Activated T-cell treated with anti-CD3 and anti-CD28 coated beads, Interleukin-2, amount 50 U/mL, for 4 hours (primary cell): ENCODE measurements at regions not wholly inside any gene's neighbourhood (a gene's known extent, or its start where the extent isn't known, plus 50 kb on each side); places are given as distances from the start of the nearest gene placed in this dataset.

Experiments used
- ATAC-seq, 2 donors: fragments of 200-7000 bp; cut with Tn5 transposase; one replicate each; pipeline ENCODE4 v1.10.0; 2021
- DNase-seq: peaks from one replicate; pipeline ENCODE4 v3.0.0-alpha.2; 2020
- H3K27me3 Mint-ChIP-seq: one replicate; pipeline ENCODE4 v1.8.0; 2021; ENCODE audit warnings: low read depth, mixed read lengths
- H3K36me3 Mint-ChIP-seq: one replicate; pipeline ENCODE4 v1.8.0; 2022; ENCODE audit warnings: mixed read lengths; ENCODE audit not compliant: insufficient read depth
- H3K4me1 Mint-ChIP-seq: one replicate; pipeline ENCODE4 v1.8.0; 2021; ENCODE audit warnings: low read depth, mixed read lengths
- H3K4me3 Mint-ChIP-seq: one replicate; pipeline ENCODE4 v1.8.0; 2021; ENCODE audit warnings: mild to moderate bottlenecking, moderate library complexity, mixed read lengths
- H3K9me3 Mint-ChIP-seq: one replicate; pipeline ENCODE4 v1.8.0; 2021; ENCODE audit warnings: mixed read lengths

DNA sequence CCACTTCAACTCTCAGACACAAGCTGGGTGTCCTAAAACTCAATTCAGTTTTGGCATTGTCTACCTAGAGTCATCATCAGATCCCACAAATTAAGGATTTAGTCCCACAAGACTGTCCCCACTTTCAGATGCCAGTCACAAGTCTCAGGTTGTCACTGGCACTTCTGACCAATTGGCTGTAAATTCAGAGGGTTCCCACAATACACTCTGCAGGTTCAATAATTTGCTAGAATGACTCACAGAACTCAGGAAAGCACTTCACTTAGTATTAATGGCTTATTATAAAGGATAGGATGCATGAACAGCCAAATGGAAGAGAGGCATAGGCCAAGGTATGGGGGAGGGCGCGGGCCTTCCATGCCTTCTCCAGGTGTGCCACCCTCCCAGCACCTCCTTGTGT lies 209.1 kb downstream of the SREK1 start:
- Mint-ChIP-seq H3K27me3 (peaks cover 14% of the 10 kb centered on the region), H3K36me3 (no peaks in the 10 kb centered on the region), H3K9me3 (no peaks in the 10 kb centered on the region), H3K4me3 (no peak overlapping the region), H3K4me1 (no peaks in the 10 kb centered on the region)
- ATAC-seq (no peak), DNase-seq (no peak)

- Mint-ChIP-seq H3K27me3 (peaks cover 11% of the 10 kb centered on the region), H3K4me1 (no peaks in the 10 kb centered on the region), H3K36me3 (no peaks in the 10 kb centered on the region), H3K9me3 (no peaks in the 10 kb centered on the region), H3K4me3 (no peak overlapping the region)
- DNase-seq, result no peak
- ATAC-seq, result no peak
These were observed 210.3 kb downstream of the SREK1 start for GRCh38 chr5:66354422-66354821.

DNA sequence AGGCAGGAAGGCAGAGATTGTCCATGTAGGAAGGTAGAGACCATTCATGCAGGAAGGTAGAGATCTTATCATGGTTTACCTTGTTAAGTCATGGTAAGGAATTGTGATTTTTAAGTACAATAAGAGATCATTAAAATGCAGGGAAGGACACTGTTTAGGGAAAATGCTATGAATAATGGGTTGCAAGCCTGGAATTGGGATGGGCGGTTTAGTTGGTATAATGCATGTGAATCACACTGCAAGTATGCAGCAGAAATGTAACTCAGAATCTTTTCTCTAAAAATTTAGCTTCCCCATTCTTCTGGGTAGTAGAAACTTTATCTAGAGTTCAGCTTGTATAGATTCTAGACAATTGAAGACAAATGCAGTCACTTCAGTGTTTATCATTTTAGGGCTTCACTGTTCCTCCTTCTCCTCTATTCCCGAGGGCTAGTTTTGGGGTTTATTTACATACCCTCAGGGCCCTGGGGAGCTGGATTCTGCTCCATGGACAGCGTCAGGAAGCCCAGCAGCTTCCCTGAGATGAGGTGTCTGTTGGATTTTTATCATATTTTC lies 212.0 kb downstream of the SREK1 start:
- Mint-ChIP-seq H3K4me1 (no peaks in the 10 kb centered on the region), H3K9me3 (no peaks in the 10 kb centered on the region)

GRCh38 chr5:66358741-66359140 lies 214.6 kb downstream of the SREK1 start:
- no peaks in the 10 kb centered on the region for H3K9me3 Mint-ChIP-seq
- no peaks in the 10 kb centered on the region for H3K36me3 Mint-ChIP-seq
- no peak for ATAC-seq
- H3K4me1 Mint-ChIP-seq, result no peaks in the 10 kb centered on the region
- DNase-seq, result no peak
- peaks cover 10% of the 10 kb centered on the region for H3K27me3 Mint-ChIP-seq
- no peak overlapping the region for H3K4me3 Mint-ChIP-seq

More for the DNA sequence above, 212.0 kb downstream of the SREK1 start:
- Mint-ChIP-seq H3K36me3 (no peaks in the 10 kb centered on the region), H3K27me3 (peaks cover 8% of the 10 kb centered on the region), H3K4me3 (no peak overlapping the region)
- ATAC-seq (no peak), DNase-seq (no peak)

GRCh38 chr5:66361070-66361469 lies 217.0 kb downstream of the SREK1 start:
- peaks cover 9% of the 10 kb centered on the region for H3K27me3 Mint-ChIP-seq
- no peaks in the 10 kb centered on the region for H3K36me3 Mint-ChIP-seq
- no peaks in the 10 kb centered on the region for H3K4me1 Mint-ChIP-seq
- ATAC-seq (no peak), DNase-seq (no peak)
- no peak overlapping the region for H3K4me3 Mint-ChIP-seq
- no peaks in the 10 kb centered on the region for H3K9me3 Mint-ChIP-seq

DNA sequence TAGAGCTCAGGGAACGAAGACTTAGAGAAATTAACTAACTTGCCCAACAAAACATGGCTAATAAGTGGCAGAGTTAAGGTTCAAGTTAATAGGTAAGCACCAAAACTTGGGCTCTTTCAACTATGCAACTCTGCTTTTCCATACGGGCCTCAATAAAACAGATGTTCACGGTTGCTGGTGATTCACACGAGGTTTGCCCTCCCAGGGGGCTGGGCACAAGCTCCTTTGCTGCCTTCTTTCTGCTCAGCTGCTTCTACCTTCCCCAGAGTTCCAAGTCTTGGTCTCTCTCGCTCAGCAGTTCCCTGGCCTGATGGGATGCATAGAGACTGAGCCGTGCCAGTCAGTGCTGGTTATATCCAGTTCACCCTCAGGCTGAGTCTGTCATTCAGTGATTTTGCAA lies 217.9 kb downstream of the SREK1 start:
- no peaks in the 10 kb centered on the region for H3K4me1 Mint-ChIP-seq
- H3K4me3 Mint-ChIP-seq, result no peak overlapping the region
- H3K27me3 Mint-ChIP-seq, result peaks cover 9% of the 10 kb centered on the region
- H3K9me3 Mint-ChIP-seq, result no peaks in the 10 kb centered on the region
- H3K36me3 Mint-ChIP-seq, result no peaks in the 10 kb centered on the region
- DNase-seq (no peak), ATAC-seq (no peak)

- H3K9me3 Mint-ChIP-seq, result no peaks in the 10 kb centered on the region
- peaks cover 9% of the 10 kb centered on the region for H3K27me3 Mint-ChIP-seq
- DNase-seq (no peak), ATAC-seq (no peak)
- H3K4me3 Mint-ChIP-seq, result no peak overlapping the region
- H3K4me1 Mint-ChIP-seq, result no peaks in the 10 kb centered on the region
- H3K36me3 Mint-ChIP-seq, result no peaks in the 10 kb centered on the region
These were observed 218.6 kb downstream of the SREK1 start for GRCh38 chr5:66362687-66363086.

DNA sequence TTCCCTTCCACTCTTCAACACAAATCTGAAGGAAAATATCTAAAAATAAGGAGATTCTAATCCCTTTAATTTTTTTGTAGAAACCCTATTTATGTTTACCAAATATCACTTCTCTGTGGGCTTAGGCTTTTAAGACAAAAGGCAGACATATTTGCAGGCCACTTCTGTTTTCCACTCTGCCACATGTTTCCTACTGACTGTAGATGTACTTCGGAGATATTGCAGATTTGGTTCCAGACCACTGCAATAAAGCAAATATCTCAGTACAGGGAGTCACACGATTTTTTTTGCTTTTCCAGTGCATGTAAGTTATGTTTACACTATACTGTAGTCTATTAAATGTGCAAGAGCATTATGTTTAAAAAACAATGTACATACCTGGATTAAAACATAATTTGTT lies 219.0 kb downstream of the SREK1 start:
- H3K4me1 Mint-ChIP-seq, result no peaks in the 10 kb centered on the region
- no peak overlapping the region for H3K4me3 Mint-ChIP-seq
- H3K36me3 Mint-ChIP-seq, result no peaks in the 10 kb centered on the region
- no peaks in the 10 kb centered on the region for H3K9me3 Mint-ChIP-seq
- ATAC-seq (no peak), DNase-seq (no peak)
- peaks cover 9% of the 10 kb centered on the region for H3K27me3 Mint-ChIP-seq

DNA sequence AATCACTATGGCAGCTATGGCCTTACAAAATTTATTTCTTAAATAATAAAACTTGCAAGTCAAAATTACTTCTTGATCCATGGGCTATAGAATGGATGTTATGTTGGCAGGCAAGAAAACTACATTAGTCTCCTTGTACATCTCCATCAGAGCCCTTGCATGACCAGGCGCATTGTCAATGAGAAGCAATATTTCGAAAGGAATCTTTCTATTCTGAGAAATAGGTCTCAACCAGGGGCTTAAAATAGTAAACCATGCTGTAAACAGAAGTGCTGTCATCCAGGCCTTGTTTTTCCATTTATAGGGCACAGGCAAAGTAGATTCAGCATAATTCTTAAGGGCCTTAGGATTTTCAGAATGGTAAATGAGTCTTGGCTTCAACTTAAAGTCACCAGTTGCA lies 220.1 kb downstream of the SREK1 start:
- DNase-seq (no peak), ATAC-seq (no peak)
- Mint-ChIP-seq H3K27me3 (peaks cover 9% of the 10 kb centered on the region), H3K4me1 (no peaks in the 10 kb centered on the region), H3K9me3 (no peaks in the 10 kb centered on the region), H3K4me3 (no peak overlapping the region), H3K36me3 (no peaks in the 10 kb centered on the region)

GRCh38 chr5:66365981-66366380 lies 221.9 kb downstream of the SREK1 start:
- peaks cover 9% of the 10 kb centered on the region for H3K27me3 Mint-ChIP-seq
- no peak for DNase-seq
- no peak overlapping the region for H3K4me3 Mint-ChIP-seq
- ATAC-seq, result no peak
- H3K9me3 Mint-ChIP-seq, result no peaks in the 10 kb centered on the region
- no peaks in the 10 kb centered on the region for H3K36me3 Mint-ChIP-seq
- no peaks in the 10 kb centered on the region for H3K4me1 Mint-ChIP-seq

- DNase-seq (no peak), ATAC-seq (no peak)
- Mint-ChIP-seq H3K4me3 (no peak overlapping the region), H3K27me3 (peaks cover 6% of the 10 kb centered on the region), H3K36me3 (no peaks in the 10 kb centered on the region), H3K4me1 (no peaks in the 10 kb centered on the region), H3K9me3 (no peaks in the 10 kb centered on the region)
These were observed 223.9 kb downstream of the SREK1 start for GRCh38 chr5:66367814-66368541.

GRCh38 chr5:66368811-66369210 lies 224.7 kb downstream of the SREK1 start:
- Mint-ChIP-seq H3K36me3 (no peaks in the 10 kb centered on the region), H3K4me1 (no peaks in the 10 kb centered on the region), H3K9me3 (no peaks in the 10 kb centered on the region), H3K4me3 (no peak overlapping the region), H3K27me3 (peaks cover 3% of the 10 kb centered on the region)
- DNase-seq, result no peak
- ATAC-seq, result no peak

DNA sequence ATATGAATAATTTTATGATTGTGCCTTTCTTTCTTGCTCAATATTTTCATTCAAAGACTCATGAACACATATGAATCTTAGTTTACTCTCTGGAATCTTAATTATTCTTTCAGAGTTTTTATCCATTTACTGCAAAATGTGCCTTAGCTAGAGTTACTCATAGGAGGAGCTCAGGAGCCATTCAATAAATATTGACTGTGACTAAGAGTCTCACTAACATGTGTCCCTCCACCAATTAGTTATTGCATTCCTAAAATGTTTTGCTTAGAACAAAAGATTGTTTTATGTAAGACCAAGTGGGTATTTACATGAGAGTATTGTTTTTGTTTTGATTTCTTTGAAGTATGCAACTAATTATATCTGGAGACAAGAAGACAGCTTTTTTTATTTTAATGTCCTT lies 218.4 kb upstream of the MAST4 start:
- ATAC-seq (no peak), DNase-seq (no peak)
- Mint-ChIP-seq H3K36me3 (no peaks in the 10 kb centered on the region), H3K4me1 (no peaks in the 10 kb centered on the region), H3K4me3 (no peak overlapping the region), H3K27me3 (peaks cover 18% of the 10 kb centered on the region), H3K9me3 (peaks cover 15% of the 10 kb centered on the region)

DNA sequence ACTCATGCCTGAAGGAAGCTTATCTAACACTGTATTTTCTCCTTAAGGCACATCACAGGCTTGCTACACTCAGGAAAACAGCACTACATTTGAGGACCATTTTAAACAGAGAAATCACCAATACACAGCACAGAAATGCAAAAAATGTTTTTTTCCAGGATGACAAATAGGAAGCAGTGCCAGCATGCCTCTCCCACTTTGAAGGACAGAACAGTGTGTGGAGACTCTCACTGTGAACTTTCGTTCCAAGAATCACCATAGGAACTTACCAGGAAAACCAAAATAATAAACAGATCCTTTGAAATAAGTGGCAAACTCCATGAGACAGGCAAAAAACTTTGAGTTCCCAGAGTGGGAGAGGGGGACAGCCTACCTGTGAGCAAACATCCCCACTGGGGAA lies 217.8 kb upstream of the MAST4 start:
- H3K36me3 Mint-ChIP-seq, result no peaks in the 10 kb centered on the region
- H3K27me3 Mint-ChIP-seq, result peaks cover 18% of the 10 kb centered on the region
- ATAC-seq (no peak), DNase-seq (no peak)
- no peaks in the 10 kb centered on the region for H3K4me1 Mint-ChIP-seq
- peaks cover 15% of the 10 kb centered on the region for H3K9me3 Mint-ChIP-seq
- H3K4me3 Mint-ChIP-seq, result no peak overlapping the region

- Mint-ChIP-seq H3K9me3 (peaks cover 15% of the 10 kb centered on the region), H3K4me1 (no peaks in the 10 kb centered on the region), H3K4me3 (no peak overlapping the region), H3K36me3 (no peaks in the 10 kb centered on the region), H3K27me3 (peaks cover 15% of the 10 kb centered on the region)
- DNase-seq (no peak), ATAC-seq (no peak)
These were observed 214.0 kb upstream of the MAST4 start for GRCh38 chr5:66382152-66382551.
